ENCODE measurements at regions not wholly inside any gene's neighbourhood (a gene's known extent, or its start where the extent isn't known, plus 50 kb on each side); places are given as distances from the start of the nearest gene placed in this dataset.

GRCh38 chr13:105107781-105108180, 1427.7 kb downstream of the EFNB2 start:
- peaks cover 0 to 2% (median 0%) of the 10 kb centered on the region in 3 donors for H3K27me3 Mint-ChIP-seq (ENCODE audit: low read depth in 3 of 3)
- no peaks in the 10 kb centered on the region for H3K4me1 Mint-ChIP-seq
- no peak overlapping the region for H3K4me3 Mint-ChIP-seq
- no peak for DNase-seq
- H3K9me3 Mint-ChIP-seq, result no peaks in the 10 kb centered on the region
- H3K27ac Mint-ChIP-seq, result no peak overlapping the region
- no peaks in the 10 kb centered on the region for H3K36me3 Mint-ChIP-seq

- Mint-ChIP-seq H3K4me1 (no peaks in the 10 kb centered on the region), H3K9me3 (no peaks in the 10 kb centered on the region), H3K27me3 (ENCODE audit: low read depth in 3 of 3) (no peaks in the 10 kb centered on the region), H3K36me3 (no peaks in the 10 kb centered on the region), H3K4me3 (no peak overlapping the region), H3K27ac (no peak overlapping the region)
- DNase-seq, result no peak
Observed at GRCh38 chr13:105105471-105105870, 1430.0 kb downstream of the EFNB2 start.

- DNase-seq, result no peak
- Mint-ChIP-seq H3K9me3 (no peaks in the 10 kb centered on the region), H3K27me3 (ENCODE audit: low read depth in 3 of 3) (no peaks in the 10 kb centered on the region), H3K4me1 (no peaks in the 10 kb centered on the region), H3K27ac (no peak overlapping the region), H3K36me3 (no peaks in the 10 kb centered on the region), H3K4me3 (no peak overlapping the region)
Observed at GRCh38 chr13:105097521-105097920, 1437.9 kb downstream of the EFNB2 start.

GRCh38 chr13:105089858-105090643, 1445.4 kb downstream of the EFNB2 start:
- no peak overlapping the region for H3K4me3 Mint-ChIP-seq
- H3K36me3 Mint-ChIP-seq, result no peaks in the 10 kb centered on the region
- H3K9me3 Mint-ChIP-seq, result peaks cover 0 to 3% (median 0%) of the 10 kb centered on the region in 6 donors
- no peaks in the 10 kb centered on the region for H3K27me3 Mint-ChIP-seq (ENCODE audit: low read depth in 3 of 3)
- no peaks in the 10 kb centered on the region for H3K4me1 Mint-ChIP-seq
- no peak for DNase-seq
- no peak overlapping the region for H3K27ac Mint-ChIP-seq

- DNase-seq, result no peak
- Mint-ChIP-seq H3K27ac (no peak overlapping the region), H3K27me3 (ENCODE audit: low read depth in 3 of 3) (peaks cover 0 to 2% (median 0%) of the 10 kb centered on the region in 3 donors), H3K9me3 (peaks cover 0 to 3% (median 0%) of the 10 kb centered on the region in 6 donors), H3K4me1 (no peaks in the 10 kb centered on the region), H3K4me3 (no peak overlapping the region), H3K36me3 (no peaks in the 10 kb centered on the region)
Observed at GRCh38 chr13:105087945-105088344, 1447.5 kb downstream of the EFNB2 start.

GRCh38 chr13:105084931-105085330, 1450.5 kb downstream of the EFNB2 start:
- DNase-seq, result no peak
- no peaks in the 10 kb centered on the region for H3K4me1 Mint-ChIP-seq
- H3K9me3 Mint-ChIP-seq, result no peaks in the 10 kb centered on the region
- no peak overlapping the region for H3K4me3 Mint-ChIP-seq
- H3K36me3 Mint-ChIP-seq, result no peaks in the 10 kb centered on the region
- H3K27ac Mint-ChIP-seq, result no peak overlapping the region
- peaks cover 0 to 2% (median 0%) of the 10 kb centered on the region in 3 donors for H3K27me3 Mint-ChIP-seq (ENCODE audit: low read depth in 3 of 3)

- H3K36me3 Mint-ChIP-seq, result no peaks in the 10 kb centered on the region
- peaks cover 0 to 2% (median 0%) of the 10 kb centered on the region in 3 donors for H3K27me3 Mint-ChIP-seq (ENCODE audit: low read depth in 3 of 3)
- H3K27ac Mint-ChIP-seq, result no peak overlapping the region
- no peak for DNase-seq
- H3K4me1 Mint-ChIP-seq, result no peaks in the 10 kb centered on the region
- H3K9me3 Mint-ChIP-seq, result no peaks in the 10 kb centered on the region
- H3K4me3 Mint-ChIP-seq, result no peak overlapping the region
Observed at GRCh38 chr13:105083992-105084391, 1451.5 kb downstream of the EFNB2 start.

GRCh38 chr13:105074755-105075154, 1460.7 kb downstream of the EFNB2 start:
- H3K27ac Mint-ChIP-seq, result no peak overlapping the region

GRCh38 chr13:105073041-105073440, 1462.4 kb downstream of the EFNB2 start:
- DNase-seq, result no peak
- no peak overlapping the region for H3K27ac Mint-ChIP-seq
- peaks cover 0 to 3% (median 0%) of the 10 kb centered on the region in 6 donors for H3K9me3 Mint-ChIP-seq
- no peak overlapping the region for H3K4me3 Mint-ChIP-seq
- no peaks in the 10 kb centered on the region for H3K36me3 Mint-ChIP-seq
- peaks cover 0 to 3% (median 0%) of the 10 kb centered on the region in 3 donors for H3K27me3 Mint-ChIP-seq (ENCODE audit: low read depth in 3 of 3)
- H3K4me1 Mint-ChIP-seq, result no peaks in the 10 kb centered on the region

More at GRCh38 chr13:105074755-105075154, 1460.7 kb downstream of the EFNB2 start:
- no peaks in the 10 kb centered on the region for H3K36me3 Mint-ChIP-seq
- peaks cover 0 to 3% (median 0%) of the 10 kb centered on the region in 3 donors for H3K27me3 Mint-ChIP-seq (ENCODE audit: low read depth in 3 of 3)
- peaks cover 0 to 3% (median 0%) of the 10 kb centered on the region in 6 donors for H3K9me3 Mint-ChIP-seq
- H3K4me3 Mint-ChIP-seq, result no peak overlapping the region
- H3K4me1 Mint-ChIP-seq, result no peaks in the 10 kb centered on the region
- no peak for DNase-seq

- H3K27me3 Mint-ChIP-seq (ENCODE audit: low read depth in 3 of 3), result peaks cover 0 to 3% (median 0%) of the 10 kb centered on the region in 3 donors
- H3K4me3 Mint-ChIP-seq, result no peak overlapping the region
- no peaks in the 10 kb centered on the region for H3K36me3 Mint-ChIP-seq
- H3K4me1 Mint-ChIP-seq, result no peaks in the 10 kb centered on the region
- peaks cover 0 to 3% (median 0%) of the 10 kb centered on the region in 6 donors for H3K9me3 Mint-ChIP-seq
- H3K27ac Mint-ChIP-seq, result no peak overlapping the region
- DNase-seq, result no peak
Observed at GRCh38 chr13:105070452-105070851, 1465.0 kb downstream of the EFNB2 start.

- peaks cover 0 to 3% (median 0%) of the 10 kb centered on the region in 3 donors for H3K27me3 Mint-ChIP-seq (ENCODE audit: low read depth in 3 of 3)
- no peak overlapping the region for H3K4me3 Mint-ChIP-seq
- peaks cover 0 to 3% (median 0%) of the 10 kb centered on the region in 6 donors for H3K9me3 Mint-ChIP-seq
- H3K27ac Mint-ChIP-seq, result no peak overlapping the region
- H3K36me3 Mint-ChIP-seq, result no peaks in the 10 kb centered on the region
- H3K4me1 Mint-ChIP-seq, result no peaks in the 10 kb centered on the region
- DNase-seq, result no peak
Observed at GRCh38 chr13:105069106-105069505, 1466.4 kb downstream of the EFNB2 start.

GRCh38 chr13:105063676-105064075, 1471.8 kb downstream of the EFNB2 start:
- Mint-ChIP-seq H3K9me3 (no peaks in the 10 kb centered on the region), H3K4me3 (no peak overlapping the region), H3K36me3 (no peaks in the 10 kb centered on the region), H3K27ac (no peak overlapping the region), H3K27me3 (ENCODE audit: low read depth in 3 of 3) (peaks cover 0 to 5% (median 2%) of the 10 kb centered on the region in 3 donors), H3K4me1 (no peaks in the 10 kb centered on the region)
- no peak for DNase-seq

- Mint-ChIP-seq H3K4me3 (no peak overlapping the region), H3K27me3 (ENCODE audit: low read depth in 3 of 3) (peaks cover 0 to 5% (median 2%) of the 10 kb centered on the region in 3 donors), H3K9me3 (no peaks in the 10 kb centered on the region), H3K4me1 (no peaks in the 10 kb centered on the region), H3K27ac (no peak overlapping the region), H3K36me3 (no peaks in the 10 kb centered on the region)
- DNase-seq, result no peak
Observed at GRCh38 chr13:105059786-105060185, 1475.7 kb downstream of the EFNB2 start.

GRCh38 chr13:105058517-105058916, 1476.9 kb downstream of the EFNB2 start:
- no peak for DNase-seq
- Mint-ChIP-seq H3K9me3 (no peaks in the 10 kb centered on the region), H3K27ac (no peak overlapping the region), H3K36me3 (no peaks in the 10 kb centered on the region), H3K27me3 (ENCODE audit: low read depth in 3 of 3) (peaks cover 0 to 5% (median 2%) of the 10 kb centered on the region in 3 donors), H3K4me1 (no peaks in the 10 kb centered on the region), H3K4me3 (no peak overlapping the region)

GRCh38 chr13:105052711-105053110, 1482.8 kb downstream of the EFNB2 start:
- DNase-seq, result no peak
- Mint-ChIP-seq H3K27me3 (ENCODE audit: low read depth in 3 of 3) (no peaks in the 10 kb centered on the region), H3K36me3 (peaks cover 0 to 4% (median 3%) of the 10 kb centered on the region in 3 donors), H3K9me3 (no peaks in the 10 kb centered on the region), H3K27ac (no peak overlapping the region), H3K4me3 (no peak overlapping the region), H3K4me1 (no peaks in the 10 kb centered on the region)
